ENCODE measurements at regions not wholly inside any gene's neighbourhood (a gene's known extent, or its start where the extent isn't known, plus 50 kb on each side); places are given as distances from the start of the nearest gene placed in this dataset.

GRCh38 chr4:162988530-162988929 lies 178.2 kb downstream of the NAF1 start:
- TF ChIP-seq, protein P1, sequence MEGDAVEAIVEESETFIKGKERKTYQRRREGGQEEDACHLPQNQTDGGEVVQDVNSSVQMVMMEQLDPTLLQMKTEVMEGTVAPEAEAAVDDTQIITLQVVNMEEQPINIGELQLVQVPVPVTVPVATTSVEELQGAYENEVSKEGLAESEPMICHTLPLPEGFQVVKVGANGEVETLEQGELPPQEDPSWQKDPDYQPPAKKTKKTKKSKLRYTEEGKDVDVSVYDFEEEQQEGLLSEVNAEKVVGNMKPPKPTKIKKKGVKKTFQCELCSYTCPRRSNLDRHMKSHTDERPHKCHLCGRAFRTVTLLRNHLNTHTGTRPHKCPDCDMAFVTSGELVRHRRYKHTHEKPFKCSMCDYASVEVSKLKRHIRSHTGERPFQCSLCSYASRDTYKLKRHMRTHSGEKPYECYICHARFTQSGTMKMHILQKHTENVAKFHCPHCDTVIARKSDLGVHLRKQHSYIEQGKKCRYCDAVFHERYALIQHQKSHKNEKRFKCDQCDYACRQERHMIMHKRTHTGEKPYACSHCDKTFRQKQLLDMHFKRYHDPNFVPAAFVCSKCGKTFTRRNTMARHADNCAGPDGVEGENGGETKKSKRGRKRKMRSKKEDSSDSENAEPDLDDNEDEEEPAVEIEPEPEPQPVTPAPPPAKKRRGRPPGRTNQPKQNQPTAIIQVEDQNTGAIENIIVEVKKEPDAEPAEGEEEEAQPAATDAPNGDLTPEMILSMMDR (IDR thresholded peaks at IDR 0.05): no peak
- TF ChIP-seq POLR2A (IDR thresholded peaks at IDR 0.05): no peak
